Superior temporal gyrus (tissue), 1 donor: ENCODE measurements at regions not wholly inside any gene's neighbourhood (a gene's known extent, or its start where the extent isn't known, plus 50 kb on each side); places are given as distances from the start of the nearest gene placed in this dataset.
"Not testable (repeated sequence)": the region's sequence is repeated elsewhere in the genome, so short reads cannot be mapped to it uniquely, and the experiment has no call there.

Experiments
- DNase-seq: peaks from one replicate; pipeline ENCODE4 v3.0.0-alpha.2; 2016; ENCODE audit errors: extremely low spot score

DNA sequence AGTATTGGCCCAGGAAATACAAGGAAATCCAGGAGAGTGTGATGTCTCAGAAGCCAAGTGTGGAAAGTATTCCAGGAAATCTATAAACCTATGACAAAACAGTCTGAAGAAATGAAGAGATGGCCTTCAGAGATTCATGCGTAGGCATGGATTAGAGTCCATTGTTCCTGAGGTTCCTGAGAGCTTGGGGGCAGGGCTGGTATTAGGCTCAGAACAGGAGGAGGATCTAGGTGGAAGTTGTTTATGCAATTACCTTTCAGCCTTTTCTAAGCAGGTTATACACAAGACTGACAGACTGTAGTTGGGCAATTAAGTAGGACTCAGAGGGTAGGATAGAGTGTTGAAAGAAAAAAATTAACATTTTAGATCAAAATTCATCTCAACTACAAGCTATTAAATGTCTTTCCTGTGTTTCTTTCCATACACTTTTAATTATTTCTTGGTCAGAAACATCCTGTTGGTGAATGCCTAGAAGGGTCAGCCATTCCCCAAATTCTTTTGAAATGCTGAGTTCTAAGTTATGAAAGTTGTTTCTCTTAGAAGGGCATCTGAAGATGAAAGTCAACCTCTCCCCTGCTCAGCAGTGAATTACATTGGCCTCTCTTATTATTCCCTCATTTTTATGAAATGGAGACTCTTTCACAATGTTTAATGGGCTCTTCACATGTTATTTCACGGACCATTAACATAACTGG lies 201.2 kb upstream of the MYLIP start:
- DNase-seq, result no peak

DNA sequence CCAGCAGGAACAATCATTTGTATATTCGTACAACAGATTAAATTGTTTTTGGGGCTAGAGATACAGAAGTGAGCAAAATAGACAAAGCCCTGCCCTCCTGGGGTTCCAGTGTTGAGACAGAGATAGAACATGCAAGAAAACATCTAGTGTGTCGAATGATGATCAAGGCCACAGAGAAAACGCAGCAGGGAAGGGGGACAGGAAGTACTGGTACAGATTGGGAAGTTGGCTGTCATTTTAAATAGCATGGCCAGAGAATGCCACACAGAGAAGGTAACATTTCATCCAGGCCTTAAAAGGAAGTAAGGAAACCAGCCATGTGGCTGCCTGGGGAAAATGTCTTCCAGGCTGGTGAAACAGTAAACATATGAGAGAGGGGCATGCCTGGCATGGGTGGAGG lies 202.6 kb upstream of the MYLIP start:
- no peak for DNase-seq

DNA sequence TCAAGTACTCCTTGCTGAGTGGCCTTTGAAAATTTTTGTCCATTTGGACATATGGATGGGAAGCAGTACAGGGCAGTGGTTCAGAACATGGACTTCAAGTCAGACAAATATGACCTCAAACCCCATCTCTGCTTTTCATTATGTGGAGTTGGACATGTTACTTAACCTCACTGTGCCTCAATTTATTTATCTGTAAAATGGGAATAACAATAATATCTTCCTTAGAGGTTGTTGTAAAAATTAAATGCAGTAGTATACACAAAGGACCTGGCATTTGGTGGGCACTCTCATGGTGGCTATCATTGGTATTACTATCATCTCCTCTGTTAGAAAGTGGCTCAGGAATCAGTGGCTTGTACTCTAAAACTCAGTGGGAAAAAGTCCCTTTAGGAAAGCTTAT lies 204.0 kb upstream of the MYLIP start:
- DNase-seq, result no peak

DNA sequence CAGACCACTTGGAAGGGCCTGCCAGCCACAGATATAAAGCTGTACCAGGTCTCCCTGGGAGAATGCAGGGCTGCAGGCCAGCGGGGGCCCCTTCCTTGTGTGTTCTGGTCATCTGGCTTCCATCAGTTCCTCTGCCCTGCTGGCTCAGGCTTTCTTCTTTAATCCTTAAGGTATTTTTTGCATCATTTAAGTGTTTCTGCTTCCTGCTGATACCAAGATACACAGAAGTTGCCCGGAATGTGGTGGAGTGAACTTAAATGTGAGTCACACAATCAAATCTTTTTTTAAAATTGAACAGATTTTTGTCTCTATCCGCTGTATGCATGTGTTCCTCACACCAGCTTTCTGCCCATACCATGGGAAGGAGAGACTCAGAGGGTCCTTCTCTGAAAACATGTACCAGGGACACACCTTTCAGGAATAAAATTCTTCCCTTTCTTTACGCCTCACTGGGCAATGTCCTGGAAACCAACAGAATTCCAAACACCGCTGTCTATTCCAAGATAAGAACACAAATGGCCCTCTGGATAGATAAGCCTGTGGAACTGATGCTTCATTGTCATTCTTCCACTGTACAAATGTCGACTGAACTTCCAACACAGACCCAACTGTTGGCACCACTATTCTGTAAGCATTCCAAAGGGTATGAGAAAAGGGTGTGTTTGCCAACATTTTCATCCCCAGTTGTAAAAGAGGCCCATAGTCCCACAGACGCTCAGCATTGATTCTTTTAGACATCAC lies 206.2 kb upstream of the MYLIP start:
- no peak for DNase-seq

DNA sequence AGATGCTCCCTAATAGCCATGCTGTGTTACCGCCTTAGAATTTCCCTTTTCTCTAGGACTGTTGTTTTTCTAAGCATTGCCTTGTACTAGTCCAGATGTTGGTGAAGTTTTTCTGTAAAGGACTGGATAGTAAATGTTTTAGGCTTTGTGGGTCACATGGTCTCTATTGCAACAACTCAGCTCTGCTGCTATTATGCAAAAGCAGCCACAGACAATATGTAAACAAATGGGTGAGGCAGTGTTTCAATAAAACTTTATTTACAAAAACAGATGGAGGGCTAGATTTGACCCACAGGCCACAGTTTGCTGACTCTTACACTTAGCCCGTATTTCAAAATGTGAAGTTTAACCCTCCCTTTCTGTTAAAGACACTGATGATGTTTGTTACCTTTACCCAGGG lies 207.6 kb upstream of the MYLIP start:
- DNase-seq, result no peak

DNA sequence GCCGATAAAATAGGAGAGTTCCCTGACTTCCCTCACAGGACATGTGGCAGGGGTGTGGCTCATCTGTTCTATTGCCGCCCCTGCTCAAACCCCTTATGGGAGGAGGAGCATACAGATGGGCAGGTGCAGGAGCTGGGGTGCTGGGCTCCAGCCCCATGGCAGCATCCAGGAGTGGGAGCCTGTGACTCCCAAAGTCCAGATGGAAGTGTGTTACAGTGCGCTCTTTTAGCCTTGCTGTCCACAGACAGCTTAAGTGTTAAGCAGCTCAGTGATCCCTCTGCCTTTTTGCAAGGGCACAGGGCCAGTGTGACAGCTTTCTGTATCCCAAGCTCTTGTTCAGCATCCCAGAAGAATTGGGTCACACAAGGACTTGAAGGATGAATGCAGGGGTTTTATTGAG lies 212.3 kb upstream of the MYLIP start:
- no peak for DNase-seq

DNA sequence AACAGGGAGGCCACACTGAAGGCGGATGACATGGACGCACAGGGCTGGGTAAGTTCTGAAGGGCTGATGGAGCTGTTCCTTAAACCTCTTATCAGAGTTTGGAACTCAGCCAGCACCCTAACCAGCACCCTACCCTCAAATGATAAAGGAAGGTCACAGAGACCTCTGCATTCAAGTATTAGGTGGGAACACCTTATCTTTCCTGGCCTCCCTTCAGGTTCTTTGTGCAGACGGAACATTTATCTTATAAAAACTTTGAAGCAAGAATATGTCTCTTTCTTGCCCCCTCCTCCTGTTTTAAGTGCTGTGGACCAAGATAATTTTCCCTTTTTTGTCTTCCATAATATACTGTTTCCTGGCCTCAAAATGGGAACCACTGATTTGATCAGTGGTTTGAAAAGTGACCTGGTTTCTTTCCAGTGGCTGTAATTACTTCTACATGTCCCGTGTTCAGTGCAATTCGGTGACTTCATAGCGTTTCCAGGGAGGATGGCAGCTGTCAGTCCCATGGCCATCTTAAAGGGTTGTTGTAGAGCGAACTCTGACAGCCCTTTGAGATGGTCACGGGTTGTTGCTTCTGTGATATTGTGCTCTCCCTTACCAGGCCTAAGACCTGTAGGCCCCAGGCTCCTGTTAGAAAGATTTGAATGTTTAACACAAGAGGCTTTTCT lies 213.2 kb upstream of the MYLIP start:
- DNase-seq, result no peak

DNA sequence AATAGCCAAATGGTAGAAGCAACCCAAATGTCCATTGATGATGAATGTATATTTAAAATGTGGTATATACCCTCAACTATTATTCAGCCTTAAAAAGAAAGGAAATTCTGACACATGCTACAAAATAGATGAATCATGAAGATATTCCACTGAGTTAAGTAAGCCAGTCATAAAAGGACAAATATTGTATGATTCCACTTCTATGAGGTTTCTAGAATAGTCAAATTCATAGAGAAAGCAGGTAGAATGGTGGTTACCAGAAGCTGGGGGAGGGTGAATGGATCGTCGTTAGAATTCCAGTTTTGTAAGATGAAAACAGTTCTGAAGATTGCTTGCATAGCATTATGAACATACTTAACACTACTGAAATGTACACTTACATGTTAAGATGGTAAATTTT lies 214.3 kb upstream of the MYLIP start:
- DNase-seq, result no peak

DNA sequence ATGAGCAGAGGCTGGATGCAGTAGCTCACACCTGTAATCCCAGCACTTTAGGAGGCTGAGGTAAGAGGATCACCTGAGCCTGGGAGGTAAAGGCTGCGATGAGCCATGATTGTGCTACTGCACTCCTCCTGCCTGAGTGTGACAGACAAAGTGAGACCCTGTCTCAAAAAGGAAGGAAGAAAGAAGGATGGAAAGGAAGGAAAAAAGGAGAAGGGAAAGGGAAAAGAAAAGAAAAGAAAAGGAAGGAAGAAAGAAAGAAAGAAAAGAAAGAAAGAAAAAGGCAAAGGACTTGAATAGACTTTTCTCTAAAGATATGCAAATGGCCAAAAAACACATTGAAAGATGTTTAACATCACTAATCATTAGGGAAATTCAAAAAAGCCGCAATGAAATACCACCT lies 215.3 kb upstream of the MYLIP start:
- no peak for DNase-seq

DNA sequence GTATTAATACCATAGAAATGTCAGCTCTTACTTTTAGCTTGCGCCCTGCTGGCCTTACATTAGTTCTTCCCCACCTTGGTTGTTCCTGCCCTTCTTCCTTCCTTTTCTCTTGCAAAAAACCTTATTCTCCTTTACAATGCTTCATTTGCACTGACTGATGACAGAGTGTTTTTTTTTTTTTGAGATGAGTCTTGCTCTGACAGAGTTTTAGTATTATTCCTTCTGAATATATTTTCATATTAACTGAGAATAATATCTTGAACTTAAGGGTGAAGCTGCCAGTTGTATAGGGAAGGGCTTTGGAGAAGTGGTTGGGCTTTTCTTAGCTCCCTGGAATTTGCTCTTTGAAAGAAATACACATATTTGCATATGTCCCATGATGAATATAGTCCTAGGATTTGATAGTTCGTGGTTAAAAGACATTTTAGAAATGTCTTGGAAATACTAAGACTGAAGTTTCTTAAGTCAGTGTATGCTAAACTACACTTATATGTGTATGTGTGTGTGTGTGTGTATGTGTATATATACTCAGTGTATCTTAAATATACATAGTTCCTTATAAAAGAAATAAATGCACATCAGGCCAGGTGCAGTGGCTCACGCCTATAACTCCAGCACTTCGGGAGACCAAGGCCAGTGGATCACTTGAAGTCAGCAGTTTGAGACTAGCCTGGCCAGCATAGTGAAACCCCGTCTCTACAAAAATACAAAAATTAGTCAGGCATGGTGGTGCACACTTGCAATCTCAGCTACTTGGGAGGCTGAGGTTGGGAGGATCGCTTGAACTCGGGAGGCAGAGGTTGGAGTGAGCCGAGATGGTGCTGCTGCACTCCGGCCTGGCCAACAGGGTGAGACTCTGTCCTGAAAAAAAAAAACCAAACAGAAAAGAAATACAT lies 216.1 kb upstream of the MYLIP start:
- no peak for DNase-seq

DNA sequence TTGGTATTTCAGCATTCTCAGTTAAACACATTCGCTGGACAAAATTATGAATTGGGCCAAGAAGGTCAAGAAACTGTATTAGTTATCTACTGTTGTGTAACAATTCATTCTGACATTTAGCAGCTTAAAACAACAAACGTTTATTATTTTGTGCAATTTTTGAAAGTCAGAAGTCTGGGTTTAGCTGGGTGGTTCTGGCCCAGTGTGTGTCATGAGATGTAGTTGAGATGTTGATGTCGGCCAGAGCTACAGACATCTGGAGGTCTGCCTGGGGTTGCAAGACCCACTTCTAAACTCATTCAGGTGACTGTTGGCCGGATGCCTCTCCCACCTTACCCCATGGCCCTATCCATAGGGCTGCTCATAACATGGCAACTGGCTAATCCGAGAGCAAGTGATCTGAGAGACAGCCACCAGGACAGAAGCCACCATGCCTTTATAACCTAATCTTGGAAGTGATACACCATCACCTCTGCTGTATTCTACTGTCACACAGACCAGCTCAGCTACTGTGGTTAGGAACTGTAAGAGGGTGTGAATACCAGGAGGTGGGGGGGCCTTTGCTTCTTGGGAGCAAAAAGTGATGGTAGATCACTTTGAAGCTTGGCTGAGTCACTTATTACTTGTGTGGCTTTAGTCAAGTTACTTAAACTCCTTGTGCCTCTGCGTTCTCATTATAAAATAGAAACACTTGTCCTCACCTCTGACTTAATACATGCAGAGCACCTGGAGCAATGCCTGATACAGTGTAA lies 217.0 kb upstream of the MYLIP start:
- no peak for DNase-seq

DNA sequence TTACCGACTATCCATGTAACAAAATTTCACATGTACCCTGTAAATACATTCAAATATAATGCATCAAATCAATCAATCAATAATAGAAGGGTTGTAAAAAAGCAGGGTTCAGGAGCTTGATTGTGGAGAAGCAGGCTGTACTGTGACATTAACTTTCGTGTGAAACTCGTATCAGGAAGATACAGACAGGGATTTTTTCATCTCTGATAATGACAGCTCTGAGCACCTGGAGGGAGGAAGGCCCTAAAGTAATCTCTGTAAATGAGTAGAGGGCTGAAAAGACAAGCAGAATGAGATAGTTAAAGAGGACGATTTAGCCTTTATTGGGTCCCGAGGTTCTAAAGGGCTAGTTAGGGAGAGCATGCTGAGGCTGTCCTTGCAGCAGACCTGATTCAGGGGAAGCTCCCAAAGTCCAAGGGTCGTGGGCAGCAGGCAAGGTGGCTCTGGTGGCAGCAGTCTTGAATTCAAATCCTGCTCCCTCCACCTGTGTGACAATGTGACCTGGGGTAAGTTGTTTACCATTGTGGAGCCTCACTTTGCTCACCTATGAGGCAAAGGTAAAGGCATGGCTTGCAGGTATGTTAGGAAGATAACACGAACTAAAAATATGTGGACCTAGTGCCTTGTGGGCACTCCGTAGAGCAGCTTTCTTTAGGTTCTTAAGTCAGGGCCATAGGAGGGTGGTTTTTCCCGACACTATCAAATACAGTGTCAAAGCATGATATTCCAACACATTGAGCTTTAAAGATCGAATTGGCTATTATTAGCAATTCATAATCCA lies 219.4 kb upstream of the MYLIP start:
- DNase-seq, result no peak

DNA sequence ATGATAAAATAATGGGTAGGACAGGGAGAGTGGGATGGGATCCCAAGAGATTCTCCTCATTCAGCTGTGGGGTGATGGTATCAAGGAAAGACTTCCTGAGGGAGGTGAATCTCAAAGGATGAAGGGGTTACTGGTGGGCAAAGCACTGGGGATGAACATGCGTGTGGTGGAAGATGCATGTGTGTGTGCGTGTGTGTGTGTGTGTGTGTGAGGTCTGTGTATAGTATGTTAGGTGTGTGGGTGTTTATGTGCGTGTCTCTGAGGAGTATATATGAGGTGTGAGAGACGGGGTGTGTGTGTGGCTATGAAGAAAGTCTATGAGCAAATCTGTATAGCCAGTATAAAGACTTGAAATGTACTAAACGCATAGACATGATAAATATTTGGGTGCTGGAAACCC lies 220.0 kb upstream of the MYLIP start:
- DNase-seq, result no peak

DNA sequence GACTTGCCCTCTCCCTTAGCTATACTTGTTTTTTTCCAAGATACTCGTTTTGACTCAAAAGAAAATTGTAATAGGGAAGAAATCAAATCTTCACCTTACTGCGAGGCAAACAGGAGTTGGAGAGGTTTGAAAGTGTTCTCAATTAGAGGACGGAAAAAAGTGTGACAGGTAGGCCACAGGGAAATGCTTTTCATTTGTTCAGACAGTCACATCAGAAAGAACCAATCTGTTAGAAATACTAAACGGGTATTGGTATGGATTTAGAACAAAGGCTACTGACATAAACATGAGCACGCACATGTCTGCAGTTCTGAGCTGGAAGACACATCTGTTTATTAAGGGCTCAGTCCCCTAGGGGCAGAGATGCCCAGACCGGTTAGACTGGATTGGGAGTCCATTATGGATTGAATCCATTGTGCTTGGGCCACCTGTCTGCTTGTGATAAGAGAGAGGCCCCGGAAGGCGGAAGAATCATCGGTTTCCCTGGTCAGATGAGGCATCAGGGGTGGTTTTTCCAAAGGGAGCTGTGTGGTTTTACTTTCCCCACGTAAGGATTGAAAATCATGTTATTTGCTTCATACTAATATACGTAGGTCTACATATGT lies 220.9 kb upstream of the MYLIP start:
- no peak for DNase-seq

DNA sequence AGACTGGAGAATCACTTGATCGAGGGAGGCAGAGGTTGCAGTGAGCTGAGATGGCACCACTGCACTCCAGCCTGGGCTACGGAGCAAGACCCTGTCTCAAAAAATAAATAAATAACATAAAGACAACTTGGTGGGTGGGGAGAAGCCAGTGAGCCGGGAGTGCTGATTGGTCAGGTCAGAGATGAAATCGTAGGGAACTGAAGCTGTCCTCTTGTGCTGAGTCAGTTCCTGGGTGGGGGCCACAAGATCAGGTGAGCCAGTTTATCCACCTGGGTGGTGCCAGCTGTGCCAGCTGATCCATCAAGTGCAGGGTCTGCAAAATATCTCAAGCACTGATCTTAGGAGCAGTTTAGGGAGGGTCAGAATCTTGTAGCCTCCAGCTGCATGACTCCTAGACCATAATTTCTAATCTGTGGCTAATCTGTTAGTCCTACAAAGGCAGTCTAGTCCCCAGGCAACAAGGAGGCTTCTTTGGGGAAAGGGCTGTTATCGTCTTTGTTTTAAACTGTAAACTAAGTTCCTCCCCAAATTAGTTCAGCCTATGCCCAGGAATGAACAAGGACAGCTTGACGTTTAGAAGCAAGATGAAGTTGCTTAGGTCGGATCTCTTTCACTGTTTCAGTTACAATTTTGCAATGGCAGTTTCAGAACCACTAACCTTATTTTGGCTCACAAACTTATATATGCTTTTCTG lies 221.5 kb upstream of the MYLIP start:
- DNase-seq, result not testable (repeated sequence)

DNA sequence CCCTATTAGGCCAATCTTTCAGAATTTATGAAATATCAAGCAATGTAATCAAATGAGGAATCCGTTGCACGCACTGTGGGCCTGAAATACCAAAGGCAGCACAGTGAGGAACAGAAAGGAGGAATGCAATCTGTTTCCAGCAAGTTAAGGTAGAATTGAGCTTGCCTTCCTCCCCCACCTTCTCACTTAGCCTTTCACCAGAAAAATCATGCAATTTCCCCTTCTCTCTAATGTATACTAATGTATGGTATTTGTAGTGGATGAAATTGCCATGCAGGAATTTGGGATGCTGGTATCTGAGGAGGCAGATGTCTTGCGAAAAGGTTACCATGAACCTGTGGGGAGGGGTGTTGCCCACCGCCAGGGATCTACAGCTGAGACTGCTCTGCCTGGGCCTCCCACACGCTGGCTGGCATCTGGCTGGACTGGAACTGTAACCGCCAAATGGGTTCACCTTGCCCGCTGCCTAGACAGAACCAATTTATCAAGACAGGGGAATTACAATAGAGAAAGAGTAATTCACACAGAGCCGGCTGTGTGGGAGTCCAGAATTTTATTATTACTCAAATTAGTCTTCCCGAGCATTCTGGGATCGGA lies 222.4 kb upstream of the MYLIP start:
- no peak for DNase-seq

DNA sequence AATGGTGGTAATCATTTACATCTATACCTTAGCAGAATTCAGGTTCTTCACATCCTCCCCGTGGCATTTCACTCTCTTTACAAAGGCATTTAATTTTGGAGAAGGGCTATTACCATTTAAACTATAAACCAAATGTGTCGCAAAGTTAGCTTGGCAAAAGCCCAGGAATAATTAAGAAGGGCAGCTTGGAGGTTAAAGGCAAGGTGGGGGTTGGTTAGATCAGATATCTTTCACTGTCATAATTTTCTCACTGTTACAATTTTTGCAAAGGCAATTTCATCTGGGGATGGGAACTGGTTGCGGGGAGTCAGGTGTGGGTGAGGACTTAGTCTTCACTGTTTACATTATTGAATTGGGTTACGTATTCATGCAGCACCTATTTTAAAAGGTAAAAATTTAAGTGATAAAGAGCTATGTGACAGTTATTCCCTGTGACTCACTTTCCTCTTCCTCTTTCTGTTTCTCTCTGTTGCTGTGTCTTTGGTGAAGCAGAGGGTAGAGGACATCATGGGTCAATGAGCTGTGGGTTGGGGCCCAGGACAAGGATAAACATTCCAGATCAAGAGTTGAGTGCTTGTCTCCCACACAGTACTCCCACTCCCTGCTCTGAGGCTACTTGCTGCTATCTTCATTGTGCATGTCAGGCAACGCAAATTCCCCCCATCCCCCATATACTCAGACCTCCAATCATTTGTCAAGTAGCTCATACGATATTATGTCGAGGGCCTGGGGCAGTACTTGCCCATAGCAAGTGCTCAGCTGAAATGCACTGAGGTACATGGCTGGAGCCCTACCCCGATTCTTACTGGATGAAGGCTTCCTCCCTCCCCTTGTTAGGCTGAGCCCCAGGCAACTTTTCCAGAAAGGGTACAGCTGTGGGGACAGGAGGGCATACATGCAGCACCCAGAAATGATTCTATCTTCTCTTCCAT lies 223.1 kb upstream of the MYLIP start:
- DNase-seq, result no peak
